ENCODE measurements at regions not wholly inside any gene's neighbourhood (a gene's known extent, or its start where the extent isn't known, plus 50 kb on each side); places are given as distances from the start of the nearest gene placed in this dataset.

GRCh38 chr5:174356536-174356935 lies 311.0 kb downstream of the NSG2 start:
- POLR2A ChIA-PET = no interaction called here
- no TSS peak for BruUV-seq (replicated peaks)
- H3K27me3 ChIP-seq (ENCODE audit: control insufficient read depth in 2 of 2, insufficient read depth in 2 of 2, low read length in 2 of 2) = no peaks in the 10 kb centered on the region

More at GRCh38 chr5:174356536-174356935, 311.0 kb downstream of the NSG2 start:
- Histone ChIP-seq H3K9ac (replicated peaks; ENCODE audit: extremely low read depth, insufficient read depth, low read length) (no peak overlapping the region), H3K4me3 (replicated peaks in 1 of 3; ENCODE audit: insufficient read depth in 1 of 3, low read depth in 1 of 3, low read length in 3 of 3) (no peak overlapping the region), H3K9me1 (replicated peaks; ENCODE audit: control insufficient read depth, extremely low read depth, insufficient read depth, low read length) (no peaks in the 10 kb centered on the region), H3K27ac (ENCODE audit: insufficient read depth, low read depth, low read length) (no peak overlapping the region), H3K4me1 (ENCODE audit: control insufficient read depth, extremely low read depth, insufficient read depth, low read length) (no peaks in the 10 kb centered on the region), H3K4me2 (ENCODE audit: insufficient read depth, low read length) (no peak overlapping the region), H3K36me3 (ENCODE audit: control insufficient read depth in 2 of 2, extremely low read depth in 1 of 2, insufficient read depth in 2 of 2, low read length in 2 of 2) (no peaks in the 10 kb centered on the region), H3K79me2 (ENCODE audit: control insufficient read depth, insufficient read depth, low read length) (no peaks in the 10 kb centered on the region), H2AFZ (ENCODE audit: low read depth, low read length) (no peak overlapping the region), H4K20me1 (replicated peaks; ENCODE audit: control insufficient read depth, extremely low read depth, insufficient read depth, low read length) (no peaks in the 10 kb centered on the region), H3K9me3 (replicated peaks; ENCODE audit: control insufficient read depth, insufficient read depth, low read length) (peaks cover 6% of the 10 kb centered on the region)
- dilution Hi-C loops (cut with MboI; ENCODE audit: extremely low pct_ligation_motif_present, low sequenced_read_pairs) = no loop called here
- TF ChIP-seq FOS (IDR thresholded peaks at IDR 0.05; ENCODE audit: borderline replicate concordance, insufficient read depth, low read length) = no peak
- no peak for TF ChIP-seq MYC (IDR thresholded peaks at IDR 0.05; ENCODE audit: low read depth, low read length)
- no peak for TF ChIP-seq GATA2 (IDR thresholded peaks at IDR 0.05; ENCODE audit: insufficient read depth, insufficient read length, low read depth, low read length)
- no peak for TF ChIP-seq MAX (IDR thresholded peaks at IDR 0.05; ENCODE audit: insufficient read depth, insufficient read length)
- TF ChIP-seq CTCF (IDR thresholded peaks at IDR 0.05; ENCODE audit: extremely low read depth in 1 of 2, insufficient read depth in 1 of 2, low read depth in 1 of 2, low read length in 2 of 2) = no peak
- no peak for TF ChIP-seq POLR2AphosphoS5 (IDR thresholded peaks at IDR 0.05; ENCODE audit: insufficient read depth, low read depth, low read length)
- TF ChIP-seq EZH2 (IDR thresholded peaks at IDR 0.05; ENCODE audit: borderline replicate concordance, low read depth, low read length, severe bottlenecking) = no peak
- TF ChIP-seq POLR2A (IDR thresholded peaks at IDR 0.05; ENCODE audit: low read depth, low read length) = no peak
- no peak for TF ChIP-seq JUN (IDR thresholded peaks at IDR 0.05; ENCODE audit: borderline replicate concordance, insufficient read depth, insufficient read length, low read depth)
- no peak for DNase-seq (ENCODE audit: low read depth, low spot score)
- intact Hi-C loops (cut with micrococcal nuclease) = no loop called here
- no peak for FAIRE-seq
- CTCF ChIA-PET = no interaction called here
